MCF 10A (cell line): ENCODE measurements at regions not wholly inside any gene's neighbourhood (a gene's known extent, or its start where the extent isn't known, plus 50 kb on each side); places are given as distances from the start of the nearest gene placed in this dataset.

ENCODE experiments used
- BruUV-seq: library from RNA; stranded (reverse); fragments of 400-500 nt; replicated peaks from 2 replicates; lab custom pipeline; 2021; lab: Mats Ljungman, UMichigan
- CTCF ChIA-PET: fragments of 300-600 bp; sonication (Branson Sonifier 250); formaldehyde crosslinking; extraction: SDS; loops from one replicate; lab custom pipeline; 2021; ENCODE audit warnings: antibody characterized with exemption, inconsistent platforms; lab: Yijun Ruan, JAX
- POLR2A ChIA-PET: fragments of 300-600, 350-650 bp; sonication (Branson Sonifier 250); formaldehyde crosslinking; extraction: SDS; loops from one replicate; lab custom pipeline; 2020; ENCODE audit warnings: antibody characterized with exemption, inconsistent platforms; lab: Yijun Ruan, JAX
- DNase-seq: peaks from one replicate; pipeline ENCODE4 v3.0.0-alpha.2; 2018; ENCODE audit not compliant: unreplicated experiment
- H3K27ac Mint-ChIP-seq: one replicate; pipeline ENCODE4 v1.8.0; 2022; ENCODE audit warnings: mild to moderate bottlenecking, low read depth, mixed read lengths; ENCODE audit not compliant: unreplicated experiment
- H3K27me3 Mint-ChIP-seq: one replicate; pipeline ENCODE4 v1.8.0; 2022; ENCODE audit warnings: mixed read lengths; ENCODE audit not compliant: insufficient read depth, unreplicated experiment
- H3K36me3 Mint-ChIP-seq: one replicate; pipeline ENCODE4 v1.8.0; 2022; ENCODE audit warnings: mild to moderate bottlenecking, moderate library complexity, mixed read lengths; ENCODE audit not compliant: insufficient read depth, unreplicated experiment
- H3K4me1 Mint-ChIP-seq: one replicate; pipeline ENCODE4 v1.8.0; 2022; ENCODE audit warnings: mixed read lengths; ENCODE audit not compliant: insufficient read depth, unreplicated experiment
- H3K4me3 Mint-ChIP-seq: one replicate; pipeline ENCODE4 v1.8.0; 2022; ENCODE audit warnings: mild to moderate bottlenecking, moderate library complexity, mixed read lengths; ENCODE audit not compliant: unreplicated experiment
- H3K9me3 Mint-ChIP-seq: one replicate; pipeline ENCODE4 v1.8.0; 2022; ENCODE audit warnings: mixed read lengths; ENCODE audit not compliant: unreplicated experiment
- CTCF ChIP-seq: fragments of 200-600 bp; IDR thresholded peaks from one replicate; pipeline ENCODE4 v1.8.0; 2022; ENCODE audit warnings: antibody characterized with exemption, mild to moderate bottlenecking; ENCODE audit not compliant: unreplicated experiment
- intact Hi-C: fragments of 100-400 bp; cut with micrococcal nuclease; formaldehyde crosslinking; loops from 2 replicates; pipeline ENCODE4 v1.14.1; 2022

- TF ChIP-seq CTCF: no peak
- Mint-ChIP-seq H3K9me3 (peaks cover 7% of the 10 kb centered on the region), H3K27me3 (no peaks in the 10 kb centered on the region), H3K36me3 (no peaks in the 10 kb centered on the region), H3K27ac (no peak overlapping the region), H3K4me3 (no peak overlapping the region), H3K4me1 (no peaks in the 10 kb centered on the region)
- no TSS peak for BruUV-seq
- intact Hi-C loops: no loop called here
- ChIA-PET CTCF (interaction anchor here (0.6 to 1.0 kb wide), 2 partner anchors 11 to 375 kb away, joined by 3 read pairs; no protein-coding TSS in a partner anchor), POLR2A (no interaction called here)
- DNase-seq: no peak
These were observed 583.5 kb downstream of the DOK5 start for GRCh38 chr20:55058938-55059337.

GRCh38 chr20:55057779-55058415 is 582.5 kb downstream of the DOK5 start:
- H3K27me3 Mint-ChIP-seq: no peaks in the 10 kb centered on the region
- H3K4me1 Mint-ChIP-seq: no peaks in the 10 kb centered on the region
- H3K4me3 Mint-ChIP-seq: no peak overlapping the region
- no peak for DNase-seq
- POLR2A ChIA-PET: no interaction called here
- no peaks in the 10 kb centered on the region for H3K9me3 Mint-ChIP-seq
- CTCF ChIA-PET: interaction anchor here (0.6 to 1.0 kb wide), 4 partner anchors 52 to 1116 kb away, joined by 3 read pairs; no protein-coding TSS in a partner anchor
- H3K36me3 Mint-ChIP-seq: no peaks in the 10 kb centered on the region
- TF ChIP-seq CTCF: peak; percentile 8
- no TSS peak for BruUV-seq
- H3K27ac Mint-ChIP-seq: no peak overlapping the region
- intact Hi-C loops: no loop called here

GRCh38 chr20:55054453-55054852 is 579.1 kb downstream of the DOK5 start:
- DNase-seq: no peak
- no peak overlapping the region for H3K4me3 Mint-ChIP-seq
- CTCF ChIA-PET: interaction anchor here (0.6 kb wide), 1 partner anchor 74 kb away, joined by 5 read pairs; no protein-coding TSS in a partner anchor
- POLR2A ChIA-PET: no interaction called here
- no peak overlapping the region for H3K27ac Mint-ChIP-seq
- no peak for TF ChIP-seq CTCF
- H3K36me3 Mint-ChIP-seq: no peaks in the 10 kb centered on the region
- intact Hi-C loops: no loop called here
- H3K27me3 Mint-ChIP-seq: no peaks in the 10 kb centered on the region
- BruUV-seq: no TSS peak
- no peaks in the 10 kb centered on the region for H3K4me1 Mint-ChIP-seq
- H3K9me3 Mint-ChIP-seq: peaks cover 8% of the 10 kb centered on the region

- ChIA-PET POLR2A (no interaction called here), CTCF (no interaction called here)
- Mint-ChIP-seq H3K9me3 (peaks cover 8% of the 10 kb centered on the region), H3K4me1 (no peaks in the 10 kb centered on the region), H3K36me3 (no peaks in the 10 kb centered on the region), H3K27ac (no peak overlapping the region), H3K4me3 (no peak overlapping the region), H3K27me3 (no peaks in the 10 kb centered on the region)
- DNase-seq: no peak
- TF ChIP-seq CTCF: no peak
- intact Hi-C loops: no loop called here
- BruUV-seq: no TSS peak
These were observed 578.0 kb downstream of the DOK5 start for GRCh38 chr20:55053389-55053788.
